ENCODE measurements at regions not wholly inside any gene's neighbourhood (a gene's known extent, or its start where the extent isn't known, plus 50 kb on each side); places are given as distances from the start of the nearest gene placed in this dataset.

DNA sequence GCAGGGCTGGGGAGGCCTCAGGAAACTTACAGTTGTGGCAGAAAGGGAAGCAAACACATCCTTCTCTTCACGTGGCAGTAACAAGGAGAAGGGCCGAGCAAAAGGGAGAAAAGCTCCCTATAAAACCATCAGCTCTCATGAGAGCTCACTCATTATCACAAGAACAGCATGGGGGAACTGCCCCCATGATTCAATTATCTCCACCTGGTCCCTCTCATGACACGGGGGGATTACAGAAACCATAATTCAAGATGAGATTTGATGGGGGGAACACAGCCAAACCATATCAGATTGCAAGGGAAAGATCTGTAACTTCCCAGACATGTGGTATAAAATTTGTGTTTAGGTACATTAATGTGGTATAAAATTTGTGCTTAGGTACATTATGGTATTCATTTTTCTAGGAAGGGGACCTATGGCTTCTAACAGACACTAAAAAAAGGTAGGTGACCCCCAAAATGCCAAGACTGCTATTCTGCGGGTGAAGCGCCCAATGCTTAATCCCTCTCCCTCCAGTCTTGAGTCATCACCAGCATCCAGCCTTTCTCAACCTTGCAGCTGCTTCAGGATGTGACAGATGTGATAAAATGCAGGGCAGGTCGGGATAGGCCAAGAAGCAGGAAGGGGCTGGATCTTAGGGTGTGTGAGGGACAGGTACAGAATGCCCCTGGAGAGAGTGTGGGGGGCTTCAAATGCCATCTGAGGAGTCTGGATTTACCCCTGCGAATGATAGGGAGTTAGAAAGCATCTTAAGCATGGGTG lies 57.7 kb upstream of the AMPD3 start:
- TF ChIP-seq POLR2AphosphoS5 (IDR thresholded peaks at IDR 0.05; ENCODE audit: low read depth, low read length) (no peak), SIN3A (IDR thresholded peaks at IDR 0.05; ENCODE audit: borderline replicate concordance, insufficient read depth, low read length) (no peak), TAF1 (IDR thresholded peaks at IDR 0.05; ENCODE audit: borderline replicate concordance, insufficient read depth, low read length) (no peak), FOXP2 (optimal IDR thresholded peaks at IDR 0.05; ENCODE audit: borderline replicate concordance, extremely low read depth, extremely low read length, insufficient read depth) (no peak)
- TF ChIP-seq, protein P1, sequence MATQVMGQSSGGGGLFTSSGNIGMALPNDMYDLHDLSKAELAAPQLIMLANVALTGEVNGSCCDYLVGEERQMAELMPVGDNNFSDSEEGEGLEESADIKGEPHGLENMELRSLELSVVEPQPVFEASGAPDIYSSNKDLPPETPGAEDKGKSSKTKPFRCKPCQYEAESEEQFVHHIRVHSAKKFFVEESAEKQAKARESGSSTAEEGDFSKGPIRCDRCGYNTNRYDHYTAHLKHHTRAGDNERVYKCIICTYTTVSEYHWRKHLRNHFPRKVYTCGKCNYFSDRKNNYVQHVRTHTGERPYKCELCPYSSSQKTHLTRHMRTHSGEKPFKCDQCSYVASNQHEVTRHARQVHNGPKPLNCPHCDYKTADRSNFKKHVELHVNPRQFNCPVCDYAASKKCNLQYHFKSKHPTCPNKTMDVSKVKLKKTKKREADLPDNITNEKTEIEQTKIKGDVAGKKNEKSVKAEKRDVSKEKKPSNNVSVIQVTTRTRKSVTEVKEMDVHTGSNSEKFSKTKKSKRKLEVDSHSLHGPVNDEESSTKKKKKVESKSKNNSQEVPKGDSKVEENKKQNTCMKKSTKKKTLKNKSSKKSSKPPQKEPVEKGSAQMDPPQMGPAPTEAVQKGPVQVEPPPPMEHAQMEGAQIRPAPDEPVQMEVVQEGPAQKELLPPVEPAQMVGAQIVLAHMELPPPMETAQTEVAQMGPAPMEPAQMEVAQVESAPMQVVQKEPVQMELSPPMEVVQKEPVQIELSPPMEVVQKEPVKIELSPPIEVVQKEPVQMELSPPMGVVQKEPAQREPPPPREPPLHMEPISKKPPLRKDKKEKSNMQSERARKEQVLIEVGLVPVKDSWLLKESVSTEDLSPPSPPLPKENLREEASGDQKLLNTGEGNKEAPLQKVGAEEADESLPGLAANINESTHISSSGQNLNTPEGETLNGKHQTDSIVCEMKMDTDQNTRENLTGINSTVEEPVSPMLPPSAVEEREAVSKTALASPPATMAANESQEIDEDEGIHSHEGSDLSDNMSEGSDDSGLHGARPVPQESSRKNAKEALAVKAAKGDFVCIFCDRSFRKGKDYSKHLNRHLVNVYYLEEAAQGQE (IDR thresholded peaks at IDR 0.05; ENCODE audit: insufficient read depth in 1 of 2, low read depth in 2 of 2, low read length in 2 of 2), result no peak

DNA sequence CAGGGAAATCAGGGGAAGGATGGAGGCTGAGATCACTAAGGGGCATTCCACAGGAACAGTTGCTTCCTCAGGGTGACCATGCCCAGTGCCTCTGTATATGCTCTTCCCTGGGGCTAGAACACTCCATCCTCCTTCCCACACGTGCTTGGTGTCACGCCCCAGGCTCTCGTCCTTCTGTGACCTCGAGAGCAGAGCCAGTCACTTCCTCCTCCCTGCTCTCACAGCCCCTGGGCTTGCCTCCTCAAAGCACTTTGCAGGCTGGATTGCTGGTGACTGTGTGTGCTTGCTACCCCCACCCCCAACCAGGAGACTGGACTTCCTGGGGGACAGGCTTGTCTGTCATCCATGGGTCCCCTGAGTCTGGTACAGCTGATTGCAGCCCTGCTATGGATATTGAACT lies 56.5 kb upstream of the AMPD3 start:
- TF ChIP-seq TAF1 (IDR thresholded peaks at IDR 0.05; ENCODE audit: borderline replicate concordance, insufficient read depth, low read length) (no peak), FOXP2 (optimal IDR thresholded peaks at IDR 0.05; ENCODE audit: borderline replicate concordance, extremely low read depth, extremely low read length, insufficient read depth) (no peak), POLR2AphosphoS5 (IDR thresholded peaks at IDR 0.05; ENCODE audit: low read depth, low read length) (no peak), SIN3A (IDR thresholded peaks at IDR 0.05; ENCODE audit: borderline replicate concordance, insufficient read depth, low read length) (no peak)
- TF ChIP-seq, protein P1 (IDR thresholded peaks at IDR 0.05; ENCODE audit: insufficient read depth in 1 of 2, low read depth in 2 of 2, low read length in 2 of 2), result no peak

DNA sequence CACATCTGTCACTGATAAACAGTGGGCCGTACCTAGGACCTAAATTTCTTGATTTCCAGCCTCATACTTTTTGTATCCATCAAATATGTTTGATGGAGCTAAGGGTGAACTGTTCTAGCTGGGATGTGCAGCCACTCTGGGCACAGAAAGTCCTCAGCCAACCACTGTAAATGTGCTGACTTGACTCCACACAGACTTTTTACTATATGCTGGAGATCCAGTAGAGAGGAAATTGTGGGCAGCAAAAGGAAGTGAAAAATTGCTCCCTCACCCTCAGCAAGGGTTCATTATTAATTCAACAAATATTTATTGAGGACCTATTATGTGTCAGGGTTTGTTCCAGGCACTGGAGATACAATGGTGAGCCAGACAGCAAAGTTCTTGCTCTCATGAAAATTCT lies 54.2 kb upstream of the AMPD3 start:
- TF ChIP-seq SIN3A (IDR thresholded peaks at IDR 0.05; ENCODE audit: borderline replicate concordance, insufficient read depth, low read length) (no peak), TAF1 (IDR thresholded peaks at IDR 0.05; ENCODE audit: borderline replicate concordance, insufficient read depth, low read length) (no peak), FOXP2 (optimal IDR thresholded peaks at IDR 0.05; ENCODE audit: borderline replicate concordance, extremely low read depth, extremely low read length, insufficient read depth) (no peak), POLR2AphosphoS5 (IDR thresholded peaks at IDR 0.05; ENCODE audit: low read depth, low read length) (no peak)
- TF ChIP-seq, protein P1 (IDR thresholded peaks at IDR 0.05; ENCODE audit: insufficient read depth in 1 of 2, low read depth in 2 of 2, low read length in 2 of 2), result no peak

DNA sequence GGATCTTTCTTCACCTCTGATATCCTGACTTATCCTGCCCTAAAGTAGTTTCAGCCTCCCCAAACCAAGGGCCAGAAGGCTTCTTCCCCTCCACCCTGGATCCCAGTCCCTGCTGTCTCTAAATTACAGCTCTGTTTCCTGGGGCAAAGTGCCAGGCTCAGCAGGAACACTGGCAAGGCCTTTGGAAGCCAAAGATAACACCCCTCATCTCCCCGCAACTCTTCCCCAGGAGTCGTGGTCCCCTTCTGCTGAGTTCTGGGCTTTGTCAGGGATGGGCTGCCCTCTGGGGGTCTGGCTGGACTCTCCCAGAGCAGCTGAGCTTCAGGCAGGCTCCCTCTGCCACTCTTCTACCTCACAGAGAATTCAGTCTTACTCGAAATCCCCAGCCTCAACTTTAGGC lies 53.8 kb upstream of the AMPD3 start:
- TF ChIP-seq, protein P1 (IDR thresholded peaks at IDR 0.05; ENCODE audit: insufficient read depth in 1 of 2, low read depth in 2 of 2, low read length in 2 of 2), result no peak
- TF ChIP-seq POLR2AphosphoS5 (IDR thresholded peaks at IDR 0.05; ENCODE audit: low read depth, low read length) (no peak), SIN3A (IDR thresholded peaks at IDR 0.05; ENCODE audit: borderline replicate concordance, insufficient read depth, low read length) (no peak), TAF1 (IDR thresholded peaks at IDR 0.05; ENCODE audit: borderline replicate concordance, insufficient read depth, low read length) (no peak), FOXP2 (optimal IDR thresholded peaks at IDR 0.05; ENCODE audit: borderline replicate concordance, extremely low read depth, extremely low read length, insufficient read depth) (no peak)

All from PFSK-1 (cell line).